SU-DHL-6 (cell line): ENCODE measurements at regions not wholly inside any gene's neighbourhood (a gene's known extent, or its start where the extent isn't known, plus 50 kb on each side); places are given as distances from the start of the nearest gene placed in this dataset.

ENCODE experiments used
- H2AFZ ChIP-seq: fragments of 200-600 bp; sonication (generic); 2 replicates; pipeline ENCODE4 v1.6.1; 2014; ENCODE audit warnings: low read depth, mild to moderate bottlenecking, moderate library complexity, mixed read lengths, antibody characterized with exemption, low read length; ENCODE audit not compliant: severe bottlenecking
- H3F3A ChIP-seq: fragments of 200-600 bp; shearing (Covaris generic); 2 replicates; pipeline ENCODE4 v1.6.0; 2016; ENCODE audit warnings: antibody characterized with exemption, mild to moderate bottlenecking; ENCODE audit not compliant: insufficient read depth
- H3K27ac ChIP-seq: fragments of 200-600 bp; sonication (generic); 2 replicates; pipeline ENCODE4 v1.5.1; 2016; ENCODE audit warnings: low read depth, mild to moderate bottlenecking, low read length, moderate library complexity, mixed read lengths
- H3K27me3 ChIP-seq: fragments of 200-600 bp; sonication (generic), shearing (Covaris generic); 2 replicates; pipeline ENCODE4 v1.6.0; 2014; ENCODE audit warnings: mild to moderate bottlenecking, low read length
- H3K36me3 ChIP-seq: fragments of 200-600 bp; sonication (generic); 2 replicates; pipeline ENCODE4 v1.6.1; 2014; ENCODE audit warnings: mild to moderate bottlenecking, low read length, mixed read lengths
- H3K4me2 ChIP-seq: fragments of 300-600, 200-600 bp; shearing (Covaris generic), sonication (generic); 2 replicates; pipeline ENCODE4 v1.6.0; 2014; ENCODE audit warnings: low read length, low read depth, mild to moderate bottlenecking; ENCODE audit not compliant: poor library complexity, severe bottlenecking
- H3K4me3 ChIP-seq: fragments of 200-600 bp; sonication (generic); 2 replicates; pipeline ENCODE4 v1.5.1; 2014; ENCODE audit warnings: antibody characterized with exemption, low read length, mild to moderate bottlenecking, mixed read lengths; ENCODE audit not compliant: insufficient read depth, poor library complexity, severe bottlenecking
- H3K79me2 ChIP-seq: fragments of 200-600 bp; sonication (generic); 2 replicates; pipeline ENCODE4 v1.6.1; 2014; ENCODE audit warnings: mild to moderate bottlenecking, low read length, moderate library complexity; ENCODE audit not compliant: insufficient read depth
- H3K9ac ChIP-seq: fragments of 200-600 bp; sonication (generic); 2 replicates; pipeline ENCODE4 v1.7.0; 2014; ENCODE audit warnings: mild to moderate bottlenecking, low read length
- H3K9me2 ChIP-seq: fragments of 200-600 bp; sonication (generic); replicated peaks from 2 replicates; pipeline ENCODE4 v1.6.1; 2014; ENCODE audit warnings: low read length; ENCODE audit not compliant: insufficient read depth
- H3K9me3 ChIP-seq: fragments of 200-600 bp; sonication (generic); 2 replicates; pipeline ENCODE4 v1.6.1; 2014; ENCODE audit warnings: low read length, mixed read lengths; ENCODE audit not compliant: insufficient read depth
- H4K20me1 ChIP-seq: fragments of 200-600 bp; sonication (generic); 2 replicates; pipeline ENCODE4 v1.6.1; 2014; ENCODE audit warnings: low read depth, mild to moderate bottlenecking, antibody characterized with exemption, low read length, moderate library complexity, mixed read lengths
- EZH2phosphoT487 ChIP-seq: fragments of 200-600 bp; sonication (generic), shearing (Covaris generic); conservative IDR thresholded peaks from 2 replicates; pipeline ENCODE4 v1.6.1; 2018; ENCODE audit warnings: mild to moderate bottlenecking, antibody characterized with exemption, low read length, moderate library complexity, mixed read lengths
- TF ChIP-seq, protein P1 (sequence below): fragments of 200-600 bp; sonication (generic); IDR thresholded peaks from one replicate; pipeline ENCODE4 v1.5.1; 2017; ENCODE audit warnings: antibody characterized with exemption, mild to moderate bottlenecking, low read length, moderate library complexity; ENCODE audit not compliant: insufficient read depth, poor library complexity, severe bottlenecking

DNA sequence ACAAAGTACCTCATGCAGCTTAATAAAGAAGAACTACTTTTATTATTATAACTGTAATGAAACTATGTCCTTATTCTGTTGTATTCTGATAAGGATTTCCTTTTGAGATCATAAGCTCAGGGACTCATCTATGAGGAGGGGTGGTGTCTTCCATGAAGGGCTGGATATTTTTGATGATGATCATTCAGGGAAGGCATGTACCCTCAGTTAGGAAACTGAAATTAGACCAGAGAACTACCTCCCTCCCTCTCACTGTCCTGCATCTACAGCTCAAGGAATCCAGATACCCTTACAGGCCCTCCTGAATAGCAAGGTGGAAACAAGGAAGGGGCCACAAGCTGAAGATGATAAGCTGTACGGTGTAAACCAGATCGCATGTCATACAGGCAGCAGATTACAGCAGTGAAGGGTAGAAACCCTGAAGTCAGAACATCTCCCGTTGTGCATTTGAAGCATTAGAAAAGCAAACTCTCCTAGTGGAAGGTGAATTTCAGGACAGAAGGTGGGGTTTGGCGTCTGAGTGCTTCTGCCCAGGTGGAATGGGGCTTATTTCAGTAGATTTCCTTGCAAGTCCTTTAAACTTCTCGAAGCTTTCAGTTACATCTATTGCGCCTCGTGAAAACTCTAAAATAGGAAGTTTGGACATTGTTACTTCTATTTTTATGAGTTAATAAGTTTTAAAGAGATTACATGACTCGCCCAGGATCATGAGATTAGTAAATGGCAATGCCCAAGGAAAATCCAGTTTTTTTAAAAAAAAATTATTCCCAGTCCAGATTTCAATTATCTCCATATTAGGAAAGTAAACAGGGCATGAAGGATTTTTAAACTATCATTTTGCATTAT lies 101.1 kb upstream of the HNRNPU start:
- no peak overlapping the region for H3K27ac ChIP-seq
- no peak overlapping the region for H2AFZ ChIP-seq
- H3K79me2 ChIP-seq, result no peaks in the 10 kb centered on the region
- no peak for TF ChIP-seq EZH2phosphoT487
- TF ChIP-seq, protein P1, sequence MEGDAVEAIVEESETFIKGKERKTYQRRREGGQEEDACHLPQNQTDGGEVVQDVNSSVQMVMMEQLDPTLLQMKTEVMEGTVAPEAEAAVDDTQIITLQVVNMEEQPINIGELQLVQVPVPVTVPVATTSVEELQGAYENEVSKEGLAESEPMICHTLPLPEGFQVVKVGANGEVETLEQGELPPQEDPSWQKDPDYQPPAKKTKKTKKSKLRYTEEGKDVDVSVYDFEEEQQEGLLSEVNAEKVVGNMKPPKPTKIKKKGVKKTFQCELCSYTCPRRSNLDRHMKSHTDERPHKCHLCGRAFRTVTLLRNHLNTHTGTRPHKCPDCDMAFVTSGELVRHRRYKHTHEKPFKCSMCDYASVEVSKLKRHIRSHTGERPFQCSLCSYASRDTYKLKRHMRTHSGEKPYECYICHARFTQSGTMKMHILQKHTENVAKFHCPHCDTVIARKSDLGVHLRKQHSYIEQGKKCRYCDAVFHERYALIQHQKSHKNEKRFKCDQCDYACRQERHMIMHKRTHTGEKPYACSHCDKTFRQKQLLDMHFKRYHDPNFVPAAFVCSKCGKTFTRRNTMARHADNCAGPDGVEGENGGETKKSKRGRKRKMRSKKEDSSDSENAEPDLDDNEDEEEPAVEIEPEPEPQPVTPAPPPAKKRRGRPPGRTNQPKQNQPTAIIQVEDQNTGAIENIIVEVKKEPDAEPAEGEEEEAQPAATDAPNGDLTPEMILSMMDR, result no peak
- H3K9ac ChIP-seq, result no peak overlapping the region
- no peaks in the 10 kb centered on the region for H3K9me3 ChIP-seq
- no peaks in the 10 kb centered on the region for H4K20me1 ChIP-seq
- no peaks in the 10 kb centered on the region for H3K9me2 ChIP-seq
- no peak overlapping the region for H3K4me2 ChIP-seq
- H3K36me3 ChIP-seq, result no peaks in the 10 kb centered on the region
- H3F3A ChIP-seq, result peaks cover 9% of the 10 kb centered on the region; the same call in 1 of the 2 replicates
- no peaks in the 10 kb centered on the region for H3K27me3 ChIP-seq
- no peak overlapping the region for H3K4me3 ChIP-seq

- peaks cover 6% of the 10 kb centered on the region; the same call in 1 of the 2 replicates for H3F3A ChIP-seq
- no peaks in the 10 kb centered on the region for H3K9me2 ChIP-seq
- no peak overlapping the region for H2AFZ ChIP-seq
- H3K79me2 ChIP-seq, result no peaks in the 10 kb centered on the region
- H3K4me2 ChIP-seq, result no peak overlapping the region
- no peak overlapping the region for H3K27ac ChIP-seq
- no peak for TF ChIP-seq EZH2phosphoT487
- TF ChIP-seq, protein P1, result no peak
- H3K36me3 ChIP-seq, result no peaks in the 10 kb centered on the region
- no peak overlapping the region for H3K9ac ChIP-seq
- no peaks in the 10 kb centered on the region for H4K20me1 ChIP-seq
- no peak overlapping the region for H3K4me3 ChIP-seq
- H3K9me3 ChIP-seq, result no peaks in the 10 kb centered on the region
- H3K27me3 ChIP-seq, result no peaks in the 10 kb centered on the region
Observed at GRCh38 chr1:244964112-244964971, 100.0 kb upstream of the HNRNPU start.

DNA sequence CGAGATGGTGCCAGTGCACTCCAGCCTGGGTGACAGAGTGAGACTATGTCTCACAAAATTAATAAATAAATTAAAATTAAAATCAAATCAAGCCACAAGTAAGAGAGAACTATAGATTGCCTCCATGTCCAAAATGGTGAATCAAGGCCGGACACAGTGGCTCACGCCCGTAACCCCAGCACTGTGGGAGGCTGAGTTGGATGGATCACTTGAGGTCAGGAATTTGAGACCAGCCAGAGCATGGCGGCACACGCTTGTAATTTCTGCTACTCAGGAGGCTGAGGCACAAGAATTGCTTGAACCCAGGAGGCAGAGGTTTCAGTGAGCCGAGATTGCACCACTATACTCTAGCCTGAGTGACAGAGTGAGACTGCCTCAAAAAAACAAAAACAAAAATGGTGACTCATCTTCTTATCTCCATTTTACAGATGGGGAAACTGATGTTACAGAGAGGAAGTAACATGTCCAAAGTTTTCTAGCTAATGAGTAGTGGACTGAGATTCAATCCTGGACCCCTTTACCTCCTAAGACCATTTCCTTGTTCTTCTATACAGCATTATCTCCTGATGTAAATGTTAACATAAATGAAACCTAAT lies 99.0 kb upstream of the HNRNPU start:
- Histone ChIP-seq H3K27ac (no peak overlapping the region), H2AFZ (no peak overlapping the region), H3K4me2 (no peak overlapping the region), H3K36me3 (no peaks in the 10 kb centered on the region), H3K27me3 (no peaks in the 10 kb centered on the region), H3F3A (no peaks in the 10 kb centered on the region), H3K9ac (no peak overlapping the region), H3K9me3 (no peaks in the 10 kb centered on the region), H4K20me1 (no peaks in the 10 kb centered on the region), H3K9me2 (no peaks in the 10 kb centered on the region), H3K4me3 (no peak overlapping the region), H3K79me2 (no peaks in the 10 kb centered on the region)
- TF ChIP-seq, protein P1, result no peak
- TF ChIP-seq EZH2phosphoT487, result no peak
